ENCODE measurements at regions not wholly inside any gene's neighbourhood (a gene's known extent, or its start where the extent isn't known, plus 50 kb on each side); places are given as distances from the start of the nearest gene placed in this dataset.

DNA sequence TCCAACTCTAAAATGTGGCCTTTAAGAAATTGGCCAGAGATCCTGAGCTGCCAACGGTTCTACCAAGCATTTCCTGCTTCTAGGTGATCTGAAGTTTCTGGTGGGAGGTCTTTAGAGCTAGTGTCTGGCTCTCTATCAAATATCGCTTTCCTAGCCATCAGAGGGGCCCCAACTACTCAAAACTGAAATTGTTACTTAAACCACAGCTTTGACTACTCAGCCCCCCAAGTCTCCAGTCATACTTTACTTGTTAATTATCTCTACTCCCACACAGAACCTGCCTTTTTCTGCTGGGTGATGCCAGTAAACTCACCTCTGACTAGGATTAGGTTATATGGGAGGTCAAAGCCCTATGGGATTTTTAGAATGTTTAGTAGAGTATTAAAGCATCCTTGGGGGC is 95.1 kb downstream of the FASLG start:
- TF ChIP-seq, protein P1, sequence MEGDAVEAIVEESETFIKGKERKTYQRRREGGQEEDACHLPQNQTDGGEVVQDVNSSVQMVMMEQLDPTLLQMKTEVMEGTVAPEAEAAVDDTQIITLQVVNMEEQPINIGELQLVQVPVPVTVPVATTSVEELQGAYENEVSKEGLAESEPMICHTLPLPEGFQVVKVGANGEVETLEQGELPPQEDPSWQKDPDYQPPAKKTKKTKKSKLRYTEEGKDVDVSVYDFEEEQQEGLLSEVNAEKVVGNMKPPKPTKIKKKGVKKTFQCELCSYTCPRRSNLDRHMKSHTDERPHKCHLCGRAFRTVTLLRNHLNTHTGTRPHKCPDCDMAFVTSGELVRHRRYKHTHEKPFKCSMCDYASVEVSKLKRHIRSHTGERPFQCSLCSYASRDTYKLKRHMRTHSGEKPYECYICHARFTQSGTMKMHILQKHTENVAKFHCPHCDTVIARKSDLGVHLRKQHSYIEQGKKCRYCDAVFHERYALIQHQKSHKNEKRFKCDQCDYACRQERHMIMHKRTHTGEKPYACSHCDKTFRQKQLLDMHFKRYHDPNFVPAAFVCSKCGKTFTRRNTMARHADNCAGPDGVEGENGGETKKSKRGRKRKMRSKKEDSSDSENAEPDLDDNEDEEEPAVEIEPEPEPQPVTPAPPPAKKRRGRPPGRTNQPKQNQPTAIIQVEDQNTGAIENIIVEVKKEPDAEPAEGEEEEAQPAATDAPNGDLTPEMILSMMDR (IDR thresholded peaks at IDR 0.05), result no peak
- TF ChIP-seq POLR2AphosphoS5 (IDR thresholded peaks at IDR 0.05) (no peak), POLR2A (IDR thresholded peaks at IDR 0.05) (no peak)

All from breast epithelium (tissue), 3 donors.